Fibroblast of lung (primary cell): ENCODE measurements at regions not wholly inside any gene's neighbourhood (a gene's known extent, or its start where the extent isn't known, plus 50 kb on each side); places are given as distances from the start of the nearest gene placed in this dataset.

Experiments
- DNase-seq, 2 donors: peaks; one replicate each; pipeline versions ENCODE4 v3.0.0 to v3.0.0-alpha.2; 2010; ENCODE audit warnings: low read depth in 2 of 2
- H2AFZ ChIP-seq: 2 replicates; pipeline ENCODE4 v1.5.1; 2012; ENCODE audit warnings: low read length, control low read depth, inconsistent platforms
- H3K27ac ChIP-seq: 2 replicates; pipeline ENCODE4 v1.5.1; 2011; ENCODE audit warnings: low read length, control low read depth; ENCODE audit not compliant: insufficient read depth
- H3K27me3 ChIP-seq: 2 replicates; pipeline ENCODE4 v1.5.1; 2011; ENCODE audit warnings: mild to moderate bottlenecking, low read length; ENCODE audit not compliant: control insufficient read depth, insufficient read depth
- H3K36me3 ChIP-seq: 2 replicates; pipeline ENCODE4 v1.5.1; 2011; ENCODE audit warnings: low read length; ENCODE audit not compliant: control insufficient read depth, insufficient read depth
- H3K4me1 ChIP-seq: 2 replicates; pipeline ENCODE4 v1.5.1; 2011; ENCODE audit warnings: low read length; ENCODE audit not compliant: control insufficient read depth, insufficient read depth; ENCODE audit errors: extremely low read depth
- H3K4me2 ChIP-seq: 2 replicates; pipeline ENCODE4 v1.5.1; 2011; ENCODE audit warnings: low read length, control low read depth; ENCODE audit not compliant: insufficient read depth; ENCODE audit errors: extremely low read depth
- H3K4me3 ChIP-seq, 4 experiments: fragments of 200-600 bp in 1 of 4; sonication (generic) in 1 of 4; replicated peaks in 1 of 4; 2 replicates each; pipeline ENCODE4 v1.5.1; 2011 to 2016; ENCODE audit warnings: low read length in 4 of 4, low read depth in 3 of 4, mild to moderate bottlenecking in 3 of 4, control low read depth in 2 of 4, inconsistent platforms in 1 of 4, mixed read lengths in 1 of 4; ENCODE audit not compliant: insufficient read depth in 1 of 4; ENCODE audit errors: control extremely low read depth in 1 of 4
- H3K79me2 ChIP-seq: 2 replicates; pipeline ENCODE4 v1.5.1; 2012; ENCODE audit warnings: mild to moderate bottlenecking, low read length, inconsistent platforms; ENCODE audit not compliant: control insufficient read depth, insufficient read depth
- H3K9ac ChIP-seq: 2 replicates; pipeline ENCODE4 v1.5.1; 2011; ENCODE audit warnings: mild to moderate bottlenecking, low read length, control low read depth; ENCODE audit not compliant: insufficient read depth
- H3K9me3 ChIP-seq: 2 replicates; pipeline ENCODE4 v1.5.1; 2012; ENCODE audit warnings: low read depth, low read length; ENCODE audit not compliant: control insufficient read depth, insufficient read depth
- H4K20me1 ChIP-seq: 2 replicates; pipeline ENCODE4 v1.5.1; 2011; ENCODE audit warnings: low read length; ENCODE audit not compliant: control insufficient read depth, insufficient read depth; ENCODE audit errors: extremely low read depth
- CTCF ChIP-seq, 2 donors: IDR thresholded peaks in 1 of 2; conservative IDR thresholded peaks in 1 of 2; 1 replicate in 1 of 2; 2 replicates in 1 of 2; pipeline ENCODE4 v1.5.1; 2011 to 2012; ENCODE audit warnings: low read length in 2 of 2, control low read depth in 1 of 2, inconsistent platforms in 1 of 2, low read depth in 1 of 2, mild to moderate bottlenecking in 1 of 2
- EZH2 ChIP-seq: IDR thresholded peaks from 2 replicates; pipeline ENCODE4 v1.5.1; 2012; ENCODE audit warnings: low read length, control low read depth, mild to moderate bottlenecking; ENCODE audit errors: missing control alignments

- Histone ChIP-seq H3K36me3 (no peaks in the 10 kb centered on the region), H3K27ac (no peak overlapping the region), H3K9ac (no peak overlapping the region), H3K4me3 (no peak overlapping the region), H3K4me1 (peaks cover 2% of the 10 kb centered on the region), H3K27me3 (no peaks in the 10 kb centered on the region), H3K79me2 (no peaks in the 10 kb centered on the region), H4K20me1 (no peaks in the 10 kb centered on the region), H3K9me3 (no peaks in the 10 kb centered on the region), H2AFZ (no peak overlapping the region), H3K4me2 (no peak overlapping the region)
- DNase-seq, result no peak
- no peak for TF ChIP-seq EZH2
- no peak for TF ChIP-seq CTCF (conservative IDR thresholded peaks at IDR 0.05 in 1 of 2, IDR thresholded peaks at IDR 0.05 in 1 of 2; ENCODE audit: low read depth in 1 of 2, low read length in 2 of 2)
Measured at GRCh38 chr2:220106065-220106464, 478.6 kb downstream of the SLC4A3 start.

- Histone ChIP-seq H3K4me3 (no peak overlapping the region), H3K4me2 (no peak overlapping the region), H3K4me1 (peaks cover 2% of the 10 kb centered on the region), H3K9me3 (no peaks in the 10 kb centered on the region), H3K9ac (no peak overlapping the region), H3K79me2 (no peaks in the 10 kb centered on the region), H4K20me1 (no peaks in the 10 kb centered on the region), H3K27me3 (no peaks in the 10 kb centered on the region), H3K27ac (no peak overlapping the region), H2AFZ (no peak overlapping the region), H3K36me3 (no peaks in the 10 kb centered on the region)
- DNase-seq, result peak in 1 of 2 donors; percentile 77
- no peak for TF ChIP-seq CTCF (conservative IDR thresholded peaks at IDR 0.05 in 1 of 2, IDR thresholded peaks at IDR 0.05 in 1 of 2; ENCODE audit: low read depth in 1 of 2, low read length in 2 of 2)
- TF ChIP-seq EZH2, result no peak
Measured at GRCh38 chr2:220107380-220107791, 480.0 kb downstream of the SLC4A3 start.

- Histone ChIP-seq H2AFZ (no peak overlapping the region), H4K20me1 (no peaks in the 10 kb centered on the region), H3K9me3 (no peaks in the 10 kb centered on the region), H3K4me2 (no peak overlapping the region), H3K36me3 (no peaks in the 10 kb centered on the region), H3K27me3 (no peaks in the 10 kb centered on the region), H3K79me2 (no peaks in the 10 kb centered on the region), H3K9ac (no peak overlapping the region), H3K4me3 (no peak overlapping the region), H3K27ac (no peak overlapping the region), H3K4me1 (no peaks in the 10 kb centered on the region)
- TF ChIP-seq CTCF (conservative IDR thresholded peaks at IDR 0.05 in 1 of 2, IDR thresholded peaks at IDR 0.05 in 1 of 2; ENCODE audit: low read depth in 1 of 2, low read length in 2 of 2) (no peak), EZH2 (no peak)
- no peak for DNase-seq
Measured at GRCh38 chr2:220114443-220114842, 487.0 kb downstream of the SLC4A3 start.
